Gastrocnemius medialis (tissue), 4 donors: ENCODE measurements at regions not wholly inside any gene's neighbourhood (a gene's known extent, or its start where the extent isn't known, plus 50 kb on each side); places are given as distances from the start of the nearest gene placed in this dataset.

ENCODE experiments used
- CTCF ChIP-seq, 5 experiments: fragments of 450-650 bp in 3 of 5; fragments of 200-600 bp in 2 of 5; sonication (generic) in 2 of 5; IDR thresholded peaks in 4 of 5; conservative IDR thresholded peaks in 1 of 5; 1 replicate in 4 of 5; 2 replicates in 1 of 5; pipeline ENCODE4 v1.5.1; 2016 to 2019; ENCODE audit warnings: antibody characterized with exemption in 5 of 5, mild to moderate bottlenecking in 3 of 5, moderate library complexity in 3 of 5
- POLR2A ChIP-seq, 2 donors: fragments of 450-650 bp; IDR thresholded peaks; one replicate each; pipeline ENCODE4 v1.6.1; 2017; ENCODE audit warnings: antibody characterized with exemption in 2 of 2, mild to moderate bottlenecking in 2 of 2, moderate library complexity in 2 of 2

GRCh38 chr3:35042210-35042991, 596.9 kb upstream of the ARPP21 start:
- no peak for TF ChIP-seq CTCF (IDR thresholded peaks at IDR 0.05 in 4 of 5, conservative IDR thresholded peaks at IDR 0.05 in 1 of 5)
- no peak for TF ChIP-seq POLR2A (IDR thresholded peaks at IDR 0.05)
